Osteocyte (in vitro differentiated cells): ENCODE measurements at regions not wholly inside any gene's neighbourhood (a gene's known extent, or its start where the extent isn't known, plus 50 kb on each side); places are given as distances from the start of the nearest gene placed in this dataset.
A peak's percentile ranks its signal among the peaks of the same experiment; 100 is the strongest.

Experiments used
- DNase-seq: peaks from one replicate; pipeline ENCODE4 v3.0.0; 2021; ENCODE audit warnings: mixed read lengths; ENCODE audit not compliant: unreplicated experiment; ENCODE audit errors: extremely low spot score
- H3K27ac Mint-ChIP-seq: one replicate; pipeline ENCODE4 v1.8.0; 2021; ENCODE audit warnings: mild to moderate bottlenecking, mixed read lengths; ENCODE audit not compliant: unreplicated experiment
- H3K27me3 Mint-ChIP-seq: one replicate; pipeline ENCODE4 v1.8.0; 2021; ENCODE audit warnings: mixed read lengths; ENCODE audit not compliant: unreplicated experiment
- H3K36me3 Mint-ChIP-seq: one replicate; pipeline ENCODE4 v1.8.0; 2021; ENCODE audit warnings: mixed read lengths; ENCODE audit not compliant: unreplicated experiment
- H3K4me1 Mint-ChIP-seq: one replicate; pipeline ENCODE4 v1.8.0; 2021; ENCODE audit warnings: mixed read lengths; ENCODE audit not compliant: unreplicated experiment
- H3K4me3 Mint-ChIP-seq: one replicate; pipeline ENCODE4 v1.8.0; 2021; ENCODE audit warnings: mild to moderate bottlenecking, moderate library complexity, mixed read lengths; ENCODE audit not compliant: unreplicated experiment
- H3K9me3 Mint-ChIP-seq: one replicate; pipeline ENCODE4 v1.8.0; 2021; ENCODE audit warnings: mixed read lengths; ENCODE audit not compliant: unreplicated experiment
- CTCF ChIP-seq: fragments of 200-600 bp; sonication (generic); IDR thresholded peaks from 2 replicates; pipeline ENCODE4 v1.5.0; 2021; ENCODE audit warnings: antibody characterized with exemption, mild to moderate bottlenecking, moderate library complexity

DNA sequence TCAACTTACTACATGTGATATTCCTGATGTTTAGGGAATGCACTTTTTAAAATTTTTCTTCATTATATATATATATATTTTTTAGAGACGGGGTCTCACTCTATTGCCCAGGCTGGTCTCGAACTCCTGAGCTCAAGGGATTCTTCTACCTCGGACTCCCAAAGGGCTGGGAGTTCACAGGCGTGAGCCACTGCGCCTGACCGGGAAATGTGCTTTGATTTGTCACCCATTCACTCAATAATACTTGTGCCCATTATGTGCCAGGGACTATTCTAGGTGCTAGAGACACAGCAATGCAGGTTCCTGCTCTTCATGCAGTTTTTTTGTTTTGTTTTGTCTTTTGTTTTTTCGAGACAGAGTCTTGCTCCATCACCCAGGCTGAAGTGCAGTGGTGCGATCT, 56.1 kb upstream of the INCENP start:
- no peak for DNase-seq
- Mint-ChIP-seq H3K4me3 (no peak overlapping the region), H3K27me3 (peaks cover 15% of the 10 kb centered on the region), H3K27ac (no peak overlapping the region), H3K9me3 (no peaks in the 10 kb centered on the region), H3K36me3 (no peaks in the 10 kb centered on the region), H3K4me1 (no peaks in the 10 kb centered on the region)
- TF ChIP-seq CTCF: no peak

DNA sequence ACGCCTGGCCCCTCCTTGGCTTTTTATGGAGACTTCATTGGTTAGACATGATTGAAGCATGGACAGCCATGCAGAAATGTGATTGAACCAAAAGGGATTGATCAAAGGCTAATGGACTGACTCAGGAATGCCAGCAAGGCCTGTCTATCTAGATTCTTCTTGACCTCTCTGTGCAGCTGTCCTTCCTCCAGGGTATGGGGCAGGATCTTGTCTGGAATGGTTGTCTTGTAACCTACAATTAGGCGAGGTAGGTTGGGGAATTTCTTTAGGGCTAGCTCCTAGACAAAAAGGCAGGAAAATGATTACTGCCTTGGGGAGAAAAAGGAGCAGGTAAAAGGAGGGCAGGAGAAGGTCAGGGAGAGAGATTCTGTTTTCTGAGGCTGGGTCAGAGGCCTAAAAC, 59.6 kb upstream of the INCENP start:
- Mint-ChIP-seq H3K36me3 (no peaks in the 10 kb centered on the region), H3K27me3 (peaks cover 13% of the 10 kb centered on the region), H3K9me3 (no peaks in the 10 kb centered on the region), H3K27ac (no peak overlapping the region), H3K4me3 (no peak overlapping the region), H3K4me1 (peaks cover 10% of the 10 kb centered on the region)
- no peak for TF ChIP-seq CTCF
- DNase-seq: no peak

GRCh38 chr11:62062223-62062861, 61.5 kb upstream of the INCENP start:
- Mint-ChIP-seq H3K27me3 (peaks cover 8% of the 10 kb centered on the region), H3K9me3 (no peaks in the 10 kb centered on the region), H3K4me3 (no peak overlapping the region), H3K4me1 (peaks cover 10% of the 10 kb centered on the region), H3K27ac (no peak overlapping the region), H3K36me3 (no peaks in the 10 kb centered on the region)
- TF ChIP-seq CTCF: no peak
- DNase-seq: no peak

GRCh38 chr11:62061356-62062222, 62.2 kb upstream of the INCENP start:
- H3K36me3 Mint-ChIP-seq: no peaks in the 10 kb centered on the region
- H3K9me3 Mint-ChIP-seq: no peaks in the 10 kb centered on the region
- H3K4me1 Mint-ChIP-seq: peaks cover 10% of the 10 kb centered on the region
- DNase-seq: no peak
- no peak for TF ChIP-seq CTCF
- no peak overlapping the region for H3K27ac Mint-ChIP-seq
- peak overlapping the region; percentile 7 for H3K4me3 Mint-ChIP-seq
- H3K27me3 Mint-ChIP-seq: peaks cover 8% of the 10 kb centered on the region

DNA sequence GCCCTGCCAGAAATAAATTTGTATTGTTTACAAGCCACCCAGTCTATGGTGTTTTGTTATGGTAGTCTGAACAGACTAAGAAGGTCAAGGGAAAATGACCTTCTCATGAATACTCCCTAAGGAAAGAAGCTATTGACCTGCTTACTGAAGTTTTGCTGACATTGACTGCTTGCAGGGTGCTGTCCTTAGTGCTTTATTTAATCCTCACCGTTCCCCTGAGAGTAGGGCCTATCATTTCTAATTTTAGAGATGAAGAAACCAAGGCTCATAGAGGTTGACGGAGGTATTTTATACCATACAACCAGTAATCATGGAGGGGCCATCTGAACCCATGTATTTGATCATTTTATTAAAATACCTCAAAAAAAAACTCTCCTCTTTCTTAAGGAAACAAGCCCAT, 66.7 kb upstream of the INCENP start:
- Mint-ChIP-seq H3K9me3 (no peaks in the 10 kb centered on the region), H3K36me3 (no peaks in the 10 kb centered on the region), H3K27ac (no peak overlapping the region), H3K4me1 (peaks cover 8% of the 10 kb centered on the region), H3K27me3 (peaks cover 31% of the 10 kb centered on the region), H3K4me3 (no peak overlapping the region)
- no peak for DNase-seq
- TF ChIP-seq CTCF: no peak
